KBM-7 (cell line): ENCODE measurements at regions not wholly inside any gene's neighbourhood (a gene's known extent, or its start where the extent isn't known, plus 50 kb on each side); places are given as distances from the start of the nearest gene placed in this dataset.

Experiments used
- DNase-seq: peaks from one replicate; pipeline ENCODE4 v3.0.0-alpha.2; 2015
- in situ Hi-C: fragments of 300-500 bp; cut with MboI; formaldehyde crosslinking; loops from 2 replicates; pipeline ENCODE4 v1.14.3; 2020; ENCODE audit warnings: low sequenced_read_pairs, low pct_unique_long_range_greater_than_20kb, mixed read lengths

GRCh38 chr22:48362721-48363404, 1464.8 kb downstream of the BRD1 start:
- in situ Hi-C loops: no loop called here
- DNase-seq: no peak

- in situ Hi-C loops: no loop called here
- DNase-seq: no peak
Measured at GRCh38 chr22:48361099-48361639, 1466.5 kb downstream of the BRD1 start.

- in situ Hi-C loops: no loop called here
Measured at GRCh38 chr22:48359613-48359965, 1468.1 kb downstream of the BRD1 start.

GRCh38 chr22:48358886-48359612, 1468.6 kb downstream of the BRD1 start:
- no peak for DNase-seq
- in situ Hi-C loops: no loop called here

More at GRCh38 chr22:48359613-48359965, 1468.1 kb downstream of the BRD1 start:
- no peak for DNase-seq

- no peak for DNase-seq
- in situ Hi-C loops: no loop called here
Measured at GRCh38 chr22:48357961-48358360, 1469.7 kb downstream of the BRD1 start.

GRCh38 chr22:48357196-48357595, 1470.5 kb downstream of the BRD1 start:
- DNase-seq: no peak
- in situ Hi-C loops: no loop called here

GRCh38 chr22:48356731-48357130, 1470.9 kb downstream of the BRD1 start:
- in situ Hi-C loops: no loop called here
- DNase-seq: no peak

- no peak for DNase-seq
- in situ Hi-C loops: no loop called here
Measured at GRCh38 chr22:48354096-48354495, 1473.6 kb downstream of the BRD1 start.

GRCh38 chr22:48353116-48353947, 1474.3 kb downstream of the BRD1 start:
- in situ Hi-C loops: no loop called here
- no peak for DNase-seq

- in situ Hi-C loops: no loop called here
- no peak for DNase-seq
Measured at GRCh38 chr22:48352086-48352911, 1475.4 kb downstream of the BRD1 start.

- in situ Hi-C loops: no loop called here
- DNase-seq: no peak
Measured at GRCh38 chr22:48351376-48352085, 1476.1 kb downstream of the BRD1 start.

GRCh38 chr22:48350456-48350855, 1477.2 kb downstream of the BRD1 start:
- no peak for DNase-seq
- in situ Hi-C loops: no loop called here

GRCh38 chr22:48348855-48349254, 1478.8 kb downstream of the BRD1 start:
- no peak for DNase-seq
- in situ Hi-C loops: no loop called here

GRCh38 chr22:48347311-48347710, 1480.4 kb downstream of the BRD1 start:
- no peak for DNase-seq
- in situ Hi-C loops: no loop called here

GRCh38 chr22:48346911-48347310, 1480.8 kb downstream of the BRD1 start:
- in situ Hi-C loops: no loop called here
- no peak for DNase-seq

GRCh38 chr22:48346311-48346710, 1481.4 kb downstream of the BRD1 start:
- DNase-seq: no peak
- in situ Hi-C loops: no loop called here

- in situ Hi-C loops: no loop called here
- no peak for DNase-seq
Measured at GRCh38 chr22:48345631-48346030, 1482.0 kb downstream of the BRD1 start.

- in situ Hi-C loops: no loop called here
- no peak for DNase-seq
Measured at GRCh38 chr22:48343461-48343860, 1484.2 kb downstream of the BRD1 start.
